Right lobe of liver (tissue), 4 donors: ENCODE measurements at regions not wholly inside any gene's neighbourhood (a gene's known extent, or its start where the extent isn't known, plus 50 kb on each side); places are given as distances from the start of the nearest gene placed in this dataset.
A peak's percentile ranks its signal among the peaks of the same experiment; 100 is the strongest.

Source experiments
- CTCF ChIP-seq, 4 donors: fragments of 200-600 bp in 3 of 4; fragments of 450-650 bp in 1 of 4; IDR thresholded peaks; one replicate each; pipeline versions ENCODE4 v1.5.1 to v1.8.0; 2016 to 2022; ENCODE audit warnings: antibody characterized with exemption in 4 of 4, mild to moderate bottlenecking in 2 of 4
- POLR2A ChIP-seq: fragments of 450-650 bp; IDR thresholded peaks from one replicate; pipeline ENCODE4 v1.6.1; 2017; ENCODE audit warnings: antibody characterized with exemption, mild to moderate bottlenecking
- donor health status: DM: no; HTN: no; CAD: no.
- donor health status: DM: no; HTN: no; CAD: no.
- donor health status: DM: no; HTN: yes; CAD: no.

- TF ChIP-seq CTCF (IDR thresholded peaks at IDR 0.05) (peak; percentile 22 to 34 (median 28)), POLR2A (no peak)
Measured at GRCh38 chr12:41663598-41664265, 475.6 kb downstream of the PDZRN4 start.
